Colonic mucosa (tissue), 4 donors: ENCODE measurements at regions not wholly inside any gene's neighbourhood (a gene's known extent, or its start where the extent isn't known, plus 50 kb on each side); places are given as distances from the start of the nearest gene placed in this dataset.

ENCODE experiments used
- DNase-seq: peaks from one replicate; pipeline ENCODE4 v3.0.0-alpha.2; 2020
- H3K27ac ChIP-seq: fragments of 200-600 bp; one replicate; pipeline ENCODE4 v1.8.0; 2021
- H3K27me3 ChIP-seq: fragments of 200-600 bp; one replicate; pipeline ENCODE4 v1.8.0; 2021
- H3K36me3 ChIP-seq: fragments of 200-600 bp; one replicate; pipeline ENCODE4 v1.8.0; 2021
- H3K4me1 ChIP-seq: fragments of 200-600 bp; one replicate; pipeline ENCODE4 v1.8.0; 2021; ENCODE audit warnings: mild to moderate bottlenecking
- H3K4me3 ChIP-seq: fragments of 200-600 bp; one replicate; pipeline ENCODE4 v1.8.0; 2021
- H3K9ac ChIP-seq, 2 donors: one replicate each; pipeline ENCODE4 v1.7.0; 2013; ENCODE audit warnings: control low read depth in 2 of 2, low read depth in 2 of 2, low read length in 2 of 2
- H3K9me3 ChIP-seq: fragments of 200-600 bp; one replicate; pipeline ENCODE4 v1.8.0; 2021
- CTCF ChIP-seq: fragments of 200-600 bp; IDR thresholded peaks from one replicate; pipeline ENCODE4 v1.8.0; 2022; ENCODE audit warnings: antibody characterized with exemption, mild to moderate bottlenecking
- intact Hi-C: fragments of 100-400 bp; cut with DNase I; formaldehyde crosslinking; loops from one replicate; pipeline ENCODE4 v1.14.1; 2022
- donor health status: healthy.
- donor health status: DM: no; HTN: no; CAD: no.
- donor health status: DM: no; HTN: no; CAD: no.

GRCh38 chr7:120039138-120039537 lies 233.8 kb upstream of the KCND2 start:
- intact Hi-C loops, result no loop called here
- no peak for DNase-seq
- no peak for TF ChIP-seq CTCF

GRCh38 chr7:120041798-120042197 lies 231.2 kb upstream of the KCND2 start:
- peaks cover 4% of the 10 kb centered on the region for H3K9me3 ChIP-seq
- no peak for DNase-seq
- no peaks in the 10 kb centered on the region for H3K4me1 ChIP-seq
- no peak overlapping the region for H3K9ac ChIP-seq
- TF ChIP-seq CTCF, result no peak
- no peak overlapping the region for H3K27ac ChIP-seq
- no peaks in the 10 kb centered on the region for H3K36me3 ChIP-seq
- intact Hi-C loops, result no loop called here
- no peaks in the 10 kb centered on the region for H3K27me3 ChIP-seq
- H3K4me3 ChIP-seq, result no peak overlapping the region

More at GRCh38 chr7:120039138-120039537, 233.8 kb upstream of the KCND2 start:
- Histone ChIP-seq H3K9me3 (peaks cover 4% of the 10 kb centered on the region), H3K4me1 (no peaks in the 10 kb centered on the region), H3K36me3 (no peaks in the 10 kb centered on the region), H3K9ac (no peak overlapping the region), H3K27me3 (no peaks in the 10 kb centered on the region), H3K4me3 (no peak overlapping the region), H3K27ac (no peak overlapping the region)

GRCh38 chr7:120043250-120043649 lies 229.7 kb upstream of the KCND2 start:
- H3K4me3 ChIP-seq, result no peak overlapping the region
- no peak for DNase-seq
- H3K27me3 ChIP-seq, result no peaks in the 10 kb centered on the region
- peaks cover 4% of the 10 kb centered on the region for H3K9me3 ChIP-seq
- no peak for TF ChIP-seq CTCF
- H3K36me3 ChIP-seq, result no peaks in the 10 kb centered on the region
- no peak overlapping the region for H3K9ac ChIP-seq
- H3K4me1 ChIP-seq, result no peaks in the 10 kb centered on the region
- intact Hi-C loops, result no loop called here
- no peak overlapping the region for H3K27ac ChIP-seq

GRCh38 chr7:120052884-120053382 lies 220.0 kb upstream of the KCND2 start:
- Histone ChIP-seq H3K9ac (no peak overlapping the region), H3K27me3 (no peaks in the 10 kb centered on the region), H3K9me3 (no peaks in the 10 kb centered on the region), H3K4me1 (no peaks in the 10 kb centered on the region), H3K36me3 (no peaks in the 10 kb centered on the region), H3K4me3 (no peak overlapping the region), H3K27ac (no peak overlapping the region)
- intact Hi-C loops, result no loop called here
- no peak for TF ChIP-seq CTCF
- no peak for DNase-seq

DNA sequence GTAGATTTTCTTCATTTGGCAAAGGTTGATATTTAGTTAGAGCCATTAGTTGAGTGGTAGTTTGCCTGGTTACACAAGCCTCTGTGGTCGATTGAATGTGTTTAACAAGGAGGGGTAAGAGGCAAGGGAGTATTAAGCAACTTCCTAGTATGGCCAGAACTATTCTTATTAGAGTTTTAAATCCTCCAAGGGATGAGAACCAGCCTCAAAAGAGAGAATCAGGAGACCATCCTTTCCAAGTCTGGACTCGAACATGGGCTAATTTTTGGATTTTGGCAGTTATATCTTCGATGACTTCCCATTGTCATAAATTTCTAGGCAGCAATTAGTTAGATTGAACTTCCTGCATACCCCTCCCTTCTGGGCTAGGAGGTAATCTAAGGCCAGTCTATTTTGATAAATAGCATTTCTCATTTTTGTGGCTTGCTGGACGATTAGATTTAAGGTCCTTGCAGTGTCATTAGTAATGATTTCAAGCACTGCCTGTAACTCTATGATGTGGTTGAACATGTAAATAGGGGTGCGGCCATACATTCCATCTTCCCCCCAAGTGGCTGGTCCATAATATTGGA lies 219.5 kb upstream of the KCND2 start:
- Histone ChIP-seq H3K9me3 (no peaks in the 10 kb centered on the region), H3K4me3 (no peak overlapping the region), H3K36me3 (no peaks in the 10 kb centered on the region), H3K9ac (no peak overlapping the region), H3K27me3 (no peaks in the 10 kb centered on the region), H3K27ac (no peak overlapping the region), H3K4me1 (no peaks in the 10 kb centered on the region)
- TF ChIP-seq CTCF, result no peak
- intact Hi-C loops, result no loop called here
- no peak for DNase-seq
